ENCODE measurements at regions not wholly inside any gene's neighbourhood (a gene's known extent, or its start where the extent isn't known, plus 50 kb on each side); places are given as distances from the start of the nearest gene placed in this dataset.

- TF ChIP-seq CTCF (CRISPR knock-in tag; IDR thresholded peaks at IDR 0.05), result no peak
- no peak for TF ChIP-seq ZNF333 (CRISPR knock-in tag; IDR thresholded peaks at IDR 0.05; ENCODE audit: borderline replicate concordance)
- TF ChIP-seq ZBED4 (CRISPR knock-in tag; IDR thresholded peaks at IDR 0.05; ENCODE audit: borderline replicate concordance), result no peak
- TF ChIP-seq ATF3 (CRISPR knock-in tag; IDR thresholded peaks at IDR 0.05), result no peak
- TF ChIP-seq POLR2A (IDR thresholded peaks at IDR 0.05; ENCODE audit: insufficient read depth in 1 of 2, low read depth in 2 of 2, low read length in 2 of 2), result no peak
- no peak for TF ChIP-seq ZXDC (CRISPR knock-in tag; IDR thresholded peaks at IDR 0.05)
- TF ChIP-seq EZH2 (conservative IDR thresholded peaks at IDR 0.05; ENCODE audit: low read depth, low read length), result no peak
- no peak for TF ChIP-seq GABPB1 (CRISPR knock-in tag; IDR thresholded peaks at IDR 0.05)
- TF ChIP-seq SNRNP70 (IDR thresholded peaks at IDR 0.05; ENCODE audit: low read depth, low read length), result no peak
- TF ChIP-seq ZBTB39 (CRISPR knock-in tag; IDR thresholded peaks at IDR 0.05), result no peak
- TF ChIP-seq PHF8 (CRISPR knock-in tag; IDR thresholded peaks at IDR 0.05), result no peak
- no peak for TF ChIP-seq ZSCAN12 (CRISPR knock-in tag; IDR thresholded peaks at IDR 0.05)
These were observed 1697.1 kb downstream of the MAT2B start for GRCh38 chr5:165202519-165202910.
